AG04450 (cell line): ENCODE measurements at regions not wholly inside any gene's neighbourhood (a gene's known extent, or its start where the extent isn't known, plus 50 kb on each side); places are given as distances from the start of the nearest gene placed in this dataset.

Experiments
- CTCF ChIA-PET: fragments of 300-600, 350-600 bp; formaldehyde crosslinking; extraction: SDS; loops from one replicate; lab custom pipeline; 2022; ENCODE audit warnings: antibody characterized with exemption, inconsistent platforms; lab: Charles Lee
- POLR2A ChIA-PET: fragments of 350-600 bp; formaldehyde crosslinking; extraction: SDS; loops from one replicate; lab custom pipeline; 2021; ENCODE audit warnings: antibody characterized with exemption, inconsistent platforms; lab: Yijun Ruan, JAX
- DNase-seq: peaks from one replicate; pipeline ENCODE4 v3.0.0-alpha.2; 2011; ENCODE audit warnings: low read depth, low spot score
- H3K27ac ChIP-seq: one replicate; pipeline ENCODE4 v1.5.1; 2012; ENCODE audit warnings: low read depth, low read length, control low read depth
- H3K27me3 ChIP-seq: one replicate; pipeline ENCODE4 v1.6.0; 2012; ENCODE audit warnings: low read length; ENCODE audit not compliant: control insufficient read depth, insufficient read depth
- H3K4me3 ChIP-seq: 2 replicates; pipeline ENCODE4 v1.5.1; 2011; ENCODE audit warnings: mild to moderate bottlenecking, low read depth, low read length, control low read depth
- H3K9me3 ChIP-seq: 2 replicates; pipeline ENCODE4 v1.5.1; 2012; ENCODE audit warnings: low read length; ENCODE audit not compliant: control insufficient read depth, insufficient read depth
- TF ChIP-seq, protein P1 (sequence below): IDR thresholded peaks from 2 replicates; pipeline ENCODE4 v1.5.1; 2011; ENCODE audit warnings: low read depth, low read length, control low read depth, inconsistent platforms

DNA sequence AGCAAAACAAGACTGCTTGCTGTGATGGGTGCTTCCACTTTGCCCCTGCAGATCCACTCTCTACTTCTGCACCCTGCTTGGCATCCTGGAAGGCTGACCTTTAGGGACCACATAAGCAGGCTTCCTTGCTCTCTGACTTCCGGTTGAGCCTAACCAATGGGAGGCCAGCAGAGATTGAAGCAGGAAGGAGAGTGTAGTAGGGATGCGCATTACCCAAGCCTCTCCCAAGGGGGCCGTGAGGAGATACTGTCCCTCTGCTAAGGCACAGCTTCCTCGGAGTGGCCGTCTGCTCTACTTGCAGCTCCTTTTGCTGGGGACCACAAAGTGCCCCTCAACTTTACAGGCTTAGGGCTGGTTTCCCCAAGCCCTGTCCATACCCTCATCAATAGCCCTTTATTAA, 624.3 kb upstream of the TENM3 start:
- POLR2A ChIA-PET, result no interaction called here
- no peak for DNase-seq
- CTCF ChIA-PET, result interaction anchor here (0.6 kb wide), 1 partner anchor 58 kb away, joined by 3 read pairs; no protein-coding TSS in a partner anchor

DNA sequence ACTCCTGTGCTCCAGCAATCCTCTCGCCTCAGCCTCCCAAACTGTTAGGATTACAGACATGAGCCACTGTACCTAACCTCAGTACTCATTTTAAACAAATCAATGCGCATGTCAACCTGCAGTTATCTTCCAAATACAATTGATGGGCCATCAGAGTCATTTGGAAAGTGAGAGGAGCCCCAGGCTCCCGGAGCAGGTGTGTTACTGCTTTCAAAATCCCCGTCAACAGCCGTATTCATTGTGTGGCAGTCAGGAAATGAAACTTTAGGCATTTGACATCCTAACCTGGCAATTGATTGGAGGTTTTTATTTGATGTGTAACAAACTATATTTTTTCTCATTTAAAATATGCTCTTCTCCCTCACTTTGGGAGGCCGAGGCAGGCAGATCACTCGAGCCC, 623.6 kb upstream of the TENM3 start:
- Histone ChIP-seq H3K27ac (no peak overlapping the region), H3K27me3 (no peaks in the 10 kb centered on the region), H3K4me3 (no peak overlapping the region), H3K9me3 (no peaks in the 10 kb centered on the region)
- ChIA-PET CTCF (no interaction called here), POLR2A (no interaction called here)
- TF ChIP-seq, protein P1, sequence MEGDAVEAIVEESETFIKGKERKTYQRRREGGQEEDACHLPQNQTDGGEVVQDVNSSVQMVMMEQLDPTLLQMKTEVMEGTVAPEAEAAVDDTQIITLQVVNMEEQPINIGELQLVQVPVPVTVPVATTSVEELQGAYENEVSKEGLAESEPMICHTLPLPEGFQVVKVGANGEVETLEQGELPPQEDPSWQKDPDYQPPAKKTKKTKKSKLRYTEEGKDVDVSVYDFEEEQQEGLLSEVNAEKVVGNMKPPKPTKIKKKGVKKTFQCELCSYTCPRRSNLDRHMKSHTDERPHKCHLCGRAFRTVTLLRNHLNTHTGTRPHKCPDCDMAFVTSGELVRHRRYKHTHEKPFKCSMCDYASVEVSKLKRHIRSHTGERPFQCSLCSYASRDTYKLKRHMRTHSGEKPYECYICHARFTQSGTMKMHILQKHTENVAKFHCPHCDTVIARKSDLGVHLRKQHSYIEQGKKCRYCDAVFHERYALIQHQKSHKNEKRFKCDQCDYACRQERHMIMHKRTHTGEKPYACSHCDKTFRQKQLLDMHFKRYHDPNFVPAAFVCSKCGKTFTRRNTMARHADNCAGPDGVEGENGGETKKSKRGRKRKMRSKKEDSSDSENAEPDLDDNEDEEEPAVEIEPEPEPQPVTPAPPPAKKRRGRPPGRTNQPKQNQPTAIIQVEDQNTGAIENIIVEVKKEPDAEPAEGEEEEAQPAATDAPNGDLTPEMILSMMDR, result no peak
- DNase-seq, result no peak

More for the DNA sequence above, 624.3 kb upstream of the TENM3 start:
- Histone ChIP-seq H3K9me3 (no peaks in the 10 kb centered on the region), H3K27ac (no peak overlapping the region), H3K4me3 (no peak overlapping the region), H3K27me3 (no peaks in the 10 kb centered on the region)
- TF ChIP-seq, protein P1, result no peak

DNA sequence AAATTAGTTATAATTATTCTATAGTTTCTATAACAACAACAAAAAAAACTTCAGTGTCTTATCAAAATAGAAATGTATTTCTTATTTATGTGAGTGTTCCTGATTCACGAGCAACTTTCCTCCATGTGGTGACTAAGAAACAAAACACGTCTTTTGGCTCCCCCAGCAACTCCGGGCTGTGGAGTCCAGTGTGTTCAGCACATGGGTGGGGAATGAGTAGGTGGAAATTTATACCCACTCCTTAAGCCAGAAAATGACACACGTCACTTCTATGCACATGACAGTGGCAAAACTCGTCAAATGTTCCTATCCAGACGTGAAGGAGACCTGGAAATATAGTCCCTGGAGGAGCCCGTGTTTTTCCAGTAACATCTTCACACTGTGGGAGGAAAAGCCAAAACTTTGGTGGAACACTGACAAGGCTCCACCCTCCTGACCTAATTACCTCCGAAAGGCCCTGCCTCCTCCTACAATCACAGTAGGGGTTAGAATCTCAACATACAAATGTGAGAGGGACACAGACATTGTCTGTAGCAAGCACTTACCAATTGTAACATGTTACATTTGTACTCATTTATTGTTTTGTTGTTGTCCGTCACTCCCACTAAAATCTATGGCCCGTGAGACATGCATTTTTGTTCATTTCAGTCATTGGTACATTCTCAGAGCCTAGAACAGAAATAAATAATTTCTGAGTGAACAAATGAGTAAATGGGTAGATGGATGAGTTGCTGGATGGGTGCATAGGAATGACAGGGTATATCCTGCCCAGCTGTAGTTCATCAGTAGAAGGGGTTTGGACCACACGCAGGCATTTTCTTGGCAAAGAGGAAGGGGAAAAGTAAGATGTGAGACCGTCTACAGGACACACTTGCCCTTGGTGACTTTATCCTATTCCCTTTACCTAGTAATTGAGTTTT, 605.8 kb upstream of the TENM3 start:
- H3K27ac ChIP-seq, result no peak overlapping the region
- H3K27me3 ChIP-seq, result no peaks in the 10 kb centered on the region
- ChIA-PET CTCF (no interaction called here), POLR2A (no interaction called here)
- no peaks in the 10 kb centered on the region for H3K9me3 ChIP-seq
- no peak for DNase-seq
- TF ChIP-seq, protein P1, result no peak
- no peak overlapping the region for H3K4me3 ChIP-seq

DNA sequence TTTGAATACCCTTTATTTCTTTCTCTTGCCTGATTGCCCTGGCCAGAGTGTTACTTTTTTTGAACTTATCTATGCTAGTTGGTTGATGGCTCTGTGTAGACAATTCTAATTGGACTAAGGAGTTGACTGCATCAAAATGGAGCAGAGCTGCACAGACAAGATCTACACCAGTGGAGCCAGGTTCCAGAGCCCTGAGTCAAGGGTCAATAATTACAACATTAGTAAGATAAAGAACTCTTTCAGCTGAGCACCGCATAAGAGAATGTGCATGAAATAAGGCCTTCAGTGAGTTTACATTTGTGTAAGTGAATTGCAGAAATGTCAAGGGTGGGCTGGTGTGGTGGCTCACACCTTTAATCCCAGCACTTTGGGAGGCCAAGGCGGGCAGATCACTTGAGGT, 599.7 kb upstream of the TENM3 start:
- ChIA-PET CTCF (interaction anchor here (0.7 kb wide), 1 partner anchor 183 kb away, joined by 3 read pairs; no protein-coding TSS in a partner anchor), POLR2A (no interaction called here)

DNA sequence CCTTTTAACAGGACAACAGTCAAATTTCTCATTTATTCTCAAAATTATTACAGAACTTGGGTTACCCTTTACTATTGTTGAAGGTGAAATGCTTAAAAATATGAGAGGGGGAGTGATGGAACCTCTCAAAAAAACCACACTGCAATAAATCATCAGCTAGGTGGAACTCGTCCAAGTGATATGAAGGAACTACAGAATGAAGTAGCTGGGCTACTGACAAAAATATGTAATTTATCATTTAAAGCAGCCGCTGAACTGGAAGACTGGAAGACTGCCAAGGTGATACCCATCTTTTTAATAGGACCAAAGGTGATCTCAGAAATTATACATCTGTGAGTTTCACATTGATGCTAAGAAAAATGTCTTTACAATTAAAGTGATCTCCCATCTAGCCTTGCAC, 597.7 kb upstream of the TENM3 start:
- CTCF ChIA-PET, result no interaction called here
- POLR2A ChIA-PET, result no interaction called here

More for the DNA sequence above, 599.7 kb upstream of the TENM3 start:
- H3K9me3 ChIP-seq, result no peaks in the 10 kb centered on the region
- H3K27me3 ChIP-seq, result no peaks in the 10 kb centered on the region
- H3K4me3 ChIP-seq, result no peak overlapping the region
- DNase-seq, result no peak
- no peak overlapping the region for H3K27ac ChIP-seq
- TF ChIP-seq, protein P1, result no peak

More for the DNA sequence above, 597.7 kb upstream of the TENM3 start:
- H3K27ac ChIP-seq, result no peak overlapping the region
- no peak for DNase-seq
- no peaks in the 10 kb centered on the region for H3K27me3 ChIP-seq
- H3K9me3 ChIP-seq, result no peaks in the 10 kb centered on the region
- H3K4me3 ChIP-seq, result no peak overlapping the region
- TF ChIP-seq, protein P1, result no peak
